ENCODE measurements at regions not wholly inside any gene's neighbourhood (a gene's known extent, or its start where the extent isn't known, plus 50 kb on each side); places are given as distances from the start of the nearest gene placed in this dataset.
"Not testable (repeated sequence)": the region's sequence is repeated elsewhere in the genome, so short reads cannot be mapped to it uniquely, and the experiment has no call there.

DNA sequence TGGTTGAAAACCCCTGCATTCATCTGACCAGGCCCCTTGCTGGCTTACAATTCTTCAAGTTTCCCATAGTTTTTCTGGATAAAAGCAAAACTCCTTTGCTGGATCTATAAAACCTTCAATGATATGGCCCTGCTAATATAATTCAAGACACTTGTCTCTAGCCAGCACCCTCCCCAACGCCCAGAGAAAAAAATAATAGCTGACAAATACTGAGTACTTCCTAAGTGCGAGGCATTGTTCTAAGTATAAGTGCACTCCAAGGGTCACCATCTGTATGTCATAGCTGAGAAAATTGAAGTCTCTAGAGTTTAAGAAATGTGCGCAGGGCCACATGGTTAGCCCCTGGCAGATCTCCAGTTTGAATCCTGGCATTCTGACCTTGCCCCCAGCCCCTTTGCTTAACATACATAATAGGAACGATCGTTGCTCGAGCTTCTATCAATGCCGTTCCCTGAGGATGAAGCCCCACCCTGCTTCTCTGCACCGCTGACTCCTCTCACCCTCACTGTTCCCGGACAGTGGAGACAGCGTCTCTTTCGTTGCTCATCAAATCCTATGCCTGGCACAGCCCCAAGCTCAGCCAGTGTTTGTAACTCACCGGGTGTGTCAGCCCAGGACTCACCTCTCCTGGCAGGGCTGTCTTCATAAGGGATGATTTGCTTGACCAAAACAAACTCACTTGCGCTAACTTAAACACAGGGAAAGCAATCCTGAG lies 377.1 kb upstream of the PROK2 start:
- H3K9me2 ChIP-seq = no peaks in the 10 kb centered on the region
- no peaks in the 10 kb centered on the region for H3F3A ChIP-seq (replicated peaks; ENCODE audit: insufficient read depth)
- no peak overlapping the region for H3K4me3 ChIP-seq (ENCODE audit: low read depth in 2 of 2, low read length in 1 of 2)
- 66% methylated on average over 13 of the region's 13 CpGs for WGBS (ENCODE audit: low lambda C conversion rate)
- H3K36me3 ChIP-seq (replicated peaks in 1 of 2; ENCODE audit: control insufficient read depth in 1 of 2, insufficient read depth in 2 of 2, low read length in 1 of 2) = no peaks in the 10 kb centered on the region
- no peaks in the 10 kb centered on the region for H3K9me3 ChIP-seq
- H3K4me1 ChIP-seq (ENCODE audit: control insufficient read depth in 1 of 2, insufficient read depth in 2 of 2, low read depth in 1 of 2, low read length in 1 of 2) = peaks cover 0 to 14% of the 10 kb centered on the region in 2 experiments; a peak in 1 of 4 replicates
- H3K79me2 ChIP-seq (ENCODE audit: insufficient read depth) = no peaks in the 10 kb centered on the region
- no peak overlapping the region for H3K27ac ChIP-seq (ENCODE audit: low read depth in 2 of 2, low read length in 1 of 2)
- H3K9ac ChIP-seq = no peak overlapping the region
- no peak overlapping the region for H2AFZ ChIP-seq (ENCODE audit: low read depth)
- H3K27me3 ChIP-seq (ENCODE audit: insufficient read depth) = no peaks in the 10 kb centered on the region
- POLR2A ChIA-PET = no interaction called here
- CTCF ChIA-PET = no interaction called here
- H3K4me2 ChIP-seq = no peak overlapping the region
- H4K20me1 ChIP-seq (ENCODE audit: insufficient read depth) = no peaks in the 10 kb centered on the region
- no peak for TF ChIP-seq USF1 (IDR thresholded peaks at IDR 0.05; ENCODE audit: borderline replicate concordance, low read depth)
- TF ChIP-seq YY1 (IDR thresholded peaks at IDR 0.05; ENCODE audit: low read depth) = no peak
- TF ChIP-seq POLR2AphosphoS5 (IDR thresholded peaks at IDR 0.05; ENCODE audit: low read depth, low read length) = no peak
- TF ChIP-seq RCOR1 (IDR thresholded peaks at IDR 0.05; ENCODE audit: low read length) = no peak
- TF ChIP-seq SMC3 (IDR thresholded peaks at IDR 0.05; ENCODE audit: low read depth, low read length) = no peak
- TF ChIP-seq MEF2A (IDR thresholded peaks at IDR 0.05; ENCODE audit: borderline replicate concordance, low read depth) = no peak
- no peak for TF ChIP-seq FOXM1 (IDR thresholded peaks at IDR 0.05; ENCODE audit: low read depth)
- no peak for TF ChIP-seq USF2 (IDR thresholded peaks at IDR 0.05; ENCODE audit: borderline replicate concordance, low read depth, low read length)
- no peak for TF ChIP-seq TCF12 (IDR thresholded peaks at IDR 0.05)
- no peak for TF ChIP-seq RXRA (IDR thresholded peaks at IDR 0.05; ENCODE audit: borderline replicate concordance, low read depth)
- TF ChIP-seq, protein P1, sequence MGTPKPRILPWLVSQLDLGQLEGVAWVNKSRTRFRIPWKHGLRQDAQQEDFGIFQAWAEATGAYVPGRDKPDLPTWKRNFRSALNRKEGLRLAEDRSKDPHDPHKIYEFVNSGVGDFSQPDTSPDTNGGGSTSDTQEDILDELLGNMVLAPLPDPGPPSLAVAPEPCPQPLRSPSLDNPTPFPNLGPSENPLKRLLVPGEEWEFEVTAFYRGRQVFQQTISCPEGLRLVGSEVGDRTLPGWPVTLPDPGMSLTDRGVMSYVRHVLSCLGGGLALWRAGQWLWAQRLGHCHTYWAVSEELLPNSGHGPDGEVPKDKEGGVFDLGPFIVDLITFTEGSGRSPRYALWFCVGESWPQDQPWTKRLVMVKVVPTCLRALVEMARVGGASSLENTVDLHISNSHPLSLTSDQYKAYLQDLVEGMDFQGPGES (IDR thresholded peaks at IDR 0.05; ENCODE audit: low read depth, low read length) = no peak
- TF ChIP-seq EZH2phosphoT487 (IDR thresholded peaks at IDR 0.05; ENCODE audit: borderline replicate concordance, low read depth) = no peak
- TF ChIP-seq MXI1 (IDR thresholded peaks at IDR 0.05; ENCODE audit: low read depth, low read length) = no peak
- no peak for TF ChIP-seq MAX (IDR thresholded peaks at IDR 0.05; ENCODE audit: low read depth)
- no peak for DNase-seq

GRCh38 chr3:72161285-72161684 lies 376.3 kb upstream of the PROK2 start:
- DNase-seq, CTCF ChIA-PET, H3K4me2 ChIP-seq: not testable (repeated sequence)

More at GRCh38 chr3:72161285-72161684, 376.3 kb upstream of the PROK2 start:
- H3K4me3 ChIP-seq (ENCODE audit: low read depth in 2 of 2, low read length in 1 of 2); H3K9ac ChIP-seq; H3K27me3 ChIP-seq (ENCODE audit: insufficient read depth); H3K36me3 ChIP-seq (replicated peaks in 1 of 2; ENCODE audit: control insufficient read depth in 1 of 2, insufficient read depth in 2 of 2, low read length in 1 of 2); H4K20me1 ChIP-seq (ENCODE audit: insufficient read depth); POLR2A ChIA-PET; H3K79me2 ChIP-seq (ENCODE audit: insufficient read depth); H3K9me2 ChIP-seq; H3K9me3 ChIP-seq; H3F3A ChIP-seq (replicated peaks; ENCODE audit: insufficient read depth); H3K27ac ChIP-seq (ENCODE audit: low read depth in 2 of 2, low read length in 1 of 2); H2AFZ ChIP-seq (ENCODE audit: low read depth): not testable (repeated sequence)
- 87% methylated on average over 3 of the region's 3 CpGs for WGBS (ENCODE audit: low lambda C conversion rate)
- H3K4me1 ChIP-seq (ENCODE audit: control insufficient read depth in 1 of 2, insufficient read depth in 2 of 2, low read depth in 1 of 2, low read length in 1 of 2) = peaks cover 0 to 14% of the 10 kb centered on the region in 2 experiments; a peak in 1 of 4 replicates
